HG03469 (cell line): ENCODE measurements at regions not wholly inside any gene's neighbourhood (a gene's known extent, or its start where the extent isn't known, plus 50 kb on each side); places are given as distances from the start of the nearest gene placed in this dataset.

Source experiments
- ATAC-seq: cut with Tn5 transposase; IDR thresholded peaks from one replicate; pipeline ENCODE4 v1.9.1; 2021; ENCODE audit warnings: mild to moderate bottlenecking, moderate library complexity, moderate number of reproducible peaks; ENCODE audit not compliant: unreplicated experiment

DNA sequence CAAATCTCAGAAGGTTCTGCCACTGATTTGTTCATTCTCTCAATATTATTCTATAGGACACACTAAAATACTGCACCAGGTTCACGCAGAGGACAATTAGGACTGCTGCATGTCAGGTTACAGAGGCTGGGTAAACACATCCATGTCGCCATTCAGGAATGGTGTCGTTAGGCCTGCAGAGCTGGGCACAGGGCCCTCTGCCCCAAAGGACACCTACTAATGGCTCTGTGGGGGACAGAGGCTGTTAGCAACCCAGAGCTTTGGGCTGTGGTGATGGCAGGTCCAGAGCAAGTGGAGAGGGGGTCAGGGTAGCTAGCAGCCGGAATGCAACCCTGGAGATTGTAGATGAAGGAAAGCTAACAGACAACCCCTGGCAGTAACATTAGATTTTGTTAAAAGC, 115.9 kb downstream of the TTC32 start:
- ATAC-seq, result no peak

DNA sequence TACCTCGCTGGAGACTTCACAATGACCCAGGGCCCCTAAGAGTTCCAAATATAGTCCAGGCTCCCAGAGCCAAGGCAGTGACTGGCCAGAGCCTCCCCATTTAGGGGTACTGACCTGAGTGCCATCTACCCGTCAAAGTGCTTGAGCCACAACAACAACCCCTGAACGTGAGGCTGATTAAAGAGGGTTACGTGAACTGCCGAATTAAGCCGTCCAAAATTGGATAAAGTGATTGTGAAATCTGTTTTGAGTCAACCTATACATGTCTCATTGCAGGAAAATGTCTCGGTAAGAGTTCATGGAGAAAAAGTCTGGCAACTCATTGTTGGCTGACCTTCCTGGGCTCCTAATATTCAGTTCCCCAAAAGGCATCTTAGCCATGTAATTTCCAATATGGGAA, 116.3 kb downstream of the TTC32 start:
- ATAC-seq, result no peak

DNA sequence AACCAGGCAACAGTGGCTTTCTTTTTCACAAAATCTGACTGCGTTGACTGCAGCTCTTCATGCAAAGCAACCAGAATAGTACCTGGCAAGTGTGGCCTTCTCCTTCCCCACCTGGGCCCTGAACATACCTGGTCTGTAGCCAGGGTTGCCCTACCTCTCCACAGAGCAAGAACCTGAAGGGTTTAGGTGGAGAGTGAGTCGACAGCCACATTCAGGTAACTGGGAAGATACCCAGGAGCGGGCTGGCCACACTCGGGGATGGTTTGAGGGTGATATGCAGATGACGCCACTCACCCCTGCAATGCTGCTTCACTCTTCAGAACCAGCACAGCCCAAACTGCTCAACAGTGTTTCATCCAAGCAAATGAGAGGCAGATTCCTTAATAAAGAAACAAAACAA, 117.3 kb downstream of the TTC32 start:
- no peak for ATAC-seq

DNA sequence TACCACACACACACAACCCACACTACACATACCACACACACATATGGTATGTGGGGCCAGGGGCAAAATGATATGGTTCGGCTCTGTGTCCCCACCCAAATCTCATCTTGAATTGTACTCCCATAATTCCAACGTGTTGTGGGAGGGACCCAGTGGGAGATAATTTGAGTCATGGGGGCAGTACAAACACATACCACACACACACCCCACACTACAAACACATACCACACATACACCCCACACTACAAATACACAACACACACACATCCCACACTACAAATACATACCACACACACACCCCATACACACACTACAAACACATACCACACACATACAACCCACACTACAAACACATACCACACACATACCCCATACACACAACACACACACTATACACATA, 117.8 kb downstream of the TTC32 start:
- ATAC-seq, result no peak

DNA sequence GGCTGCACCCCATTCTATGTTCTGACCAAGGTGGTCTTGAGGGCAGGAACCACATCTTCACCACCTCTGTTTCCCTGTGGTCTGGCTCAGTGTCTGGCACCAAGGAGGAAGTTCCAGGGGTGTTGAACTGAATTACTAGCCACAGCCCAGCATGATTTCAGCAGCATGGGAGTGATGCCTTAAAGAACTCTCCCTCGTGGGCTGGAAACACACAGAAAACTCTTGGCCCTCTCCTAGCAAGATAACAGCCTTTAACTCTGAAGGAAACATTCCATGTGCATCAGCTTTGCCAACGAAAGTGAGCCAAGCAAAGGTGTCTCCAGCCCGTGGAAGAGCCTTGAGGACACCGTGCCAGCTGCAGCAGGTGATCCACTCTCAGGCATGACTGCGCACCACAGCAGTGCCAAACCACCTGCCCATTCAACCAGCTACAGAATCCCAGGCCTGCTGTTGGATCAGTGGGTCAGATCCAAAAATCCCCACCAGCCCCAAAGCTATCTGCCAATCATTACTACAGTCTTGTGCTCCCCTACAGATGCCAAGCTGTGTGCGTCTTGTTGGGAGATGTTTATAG, 124.8 kb downstream of the TTC32 start:
- no peak for ATAC-seq

DNA sequence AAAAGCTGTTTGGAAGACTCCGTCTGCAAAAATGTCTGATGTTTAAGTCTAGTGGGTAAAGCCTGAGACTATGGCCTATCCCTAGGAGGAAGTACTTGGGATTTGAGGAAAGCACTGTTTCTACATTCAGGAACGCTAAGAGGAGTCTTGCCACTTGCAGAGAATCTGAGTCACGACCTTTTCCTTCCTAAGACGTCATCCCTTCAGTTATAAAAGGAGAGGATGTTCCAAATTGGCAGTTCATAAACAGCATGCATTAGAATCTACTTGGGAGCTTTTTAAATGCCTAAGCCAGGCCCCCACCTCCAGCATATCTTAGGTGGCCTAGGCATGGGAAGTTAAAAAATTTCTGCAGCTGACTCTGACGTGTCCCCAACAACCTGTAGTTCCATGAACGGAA, 125.9 kb downstream of the TTC32 start:
- no peak for ATAC-seq

DNA sequence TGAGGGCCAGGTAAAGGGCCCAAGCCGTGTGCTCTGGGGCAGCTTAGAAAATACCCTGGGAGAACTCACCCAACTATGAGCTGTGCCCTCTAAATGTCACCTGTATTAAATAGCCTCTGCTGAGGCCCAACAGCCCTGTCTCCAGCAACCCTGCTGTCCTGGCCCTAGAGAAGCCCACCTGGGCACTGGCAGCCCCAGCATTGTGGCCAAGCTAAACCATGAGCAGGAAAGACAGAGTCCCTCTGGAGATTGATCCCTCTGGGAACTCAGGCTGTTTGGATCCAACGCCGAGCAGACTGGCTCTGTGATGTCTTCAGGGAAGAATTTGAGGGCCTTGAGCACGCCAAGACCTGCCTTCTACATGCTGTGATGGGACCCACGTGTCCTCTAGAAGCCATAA, 126.5 kb downstream of the TTC32 start:
- no peak for ATAC-seq

DNA sequence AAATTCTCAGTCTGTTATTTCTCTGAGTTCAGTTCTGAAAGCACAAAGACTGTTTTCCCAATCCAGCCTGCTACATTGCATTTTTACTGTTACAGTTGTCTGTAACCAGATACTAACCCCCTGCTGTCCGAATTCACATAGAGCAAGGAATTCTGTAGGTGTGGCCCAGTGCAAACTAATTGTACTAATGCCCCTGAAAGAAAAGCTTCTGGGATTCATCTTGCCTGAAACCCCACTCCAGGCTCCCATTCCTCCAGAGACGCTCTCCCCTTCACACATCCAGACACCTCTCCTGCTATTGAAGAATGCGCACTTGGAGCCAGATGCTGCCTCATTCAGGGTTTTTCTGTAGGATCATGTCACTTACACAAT, 127.0 kb downstream of the TTC32 start:
- no peak for ATAC-seq

DNA sequence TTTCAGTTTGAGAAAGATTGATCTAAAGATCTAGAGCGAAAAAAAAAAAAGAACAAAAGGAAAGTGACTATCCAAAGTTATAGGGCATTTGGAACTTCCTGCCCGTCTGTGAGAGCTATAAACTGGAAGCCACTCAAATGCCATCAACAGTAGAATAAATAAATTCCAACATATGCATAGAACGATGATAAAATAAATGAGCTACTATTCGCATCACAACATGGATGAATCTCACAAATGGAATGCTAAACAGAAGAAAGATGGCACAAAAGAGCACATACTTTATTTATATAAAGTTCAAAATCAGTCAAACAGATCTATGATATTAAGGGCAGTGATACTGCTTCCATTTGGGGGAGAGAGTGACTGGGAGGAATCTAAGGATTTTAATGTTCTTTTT, 128.8 kb downstream of the TTC32 start:
- ATAC-seq, result no peak

DNA sequence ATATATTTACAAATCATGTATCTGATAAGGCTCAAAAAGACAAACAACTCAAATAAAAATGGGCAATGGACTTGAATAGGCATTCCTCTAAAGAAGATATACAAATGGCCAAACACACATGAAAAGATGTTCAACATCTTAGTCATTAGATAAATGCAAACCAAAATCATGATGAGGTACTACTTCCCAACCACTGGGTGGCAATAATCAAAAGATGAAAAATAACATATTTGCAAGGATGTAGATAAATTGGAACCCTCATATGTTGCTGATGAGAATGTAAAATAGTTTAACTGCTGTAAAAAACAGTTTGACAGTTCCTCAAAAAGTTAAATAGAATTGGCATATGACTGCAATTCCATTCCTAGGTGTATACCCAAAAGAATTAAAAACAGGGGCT, 132.3 kb downstream of the TTC32 start:
- ATAC-seq, result no peak

DNA sequence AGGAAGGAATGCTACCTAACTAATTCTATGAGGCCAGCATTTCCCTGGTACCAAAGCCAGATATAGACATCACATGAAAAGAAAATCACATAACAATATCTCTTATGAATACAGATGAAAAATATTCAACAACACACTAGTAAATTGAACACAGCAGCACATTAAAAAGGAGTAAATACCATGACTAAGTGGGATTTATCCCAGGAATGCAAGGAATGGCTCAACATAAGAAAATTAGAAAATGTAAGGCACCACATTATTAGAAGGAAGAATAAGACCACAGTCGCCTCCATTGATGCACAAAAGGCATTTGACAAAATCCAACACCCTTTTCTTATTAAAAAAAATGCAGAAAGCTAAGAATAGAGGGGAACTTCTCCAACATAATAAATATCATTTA, 133.9 kb downstream of the TTC32 start:
- ATAC-seq, result no peak

DNA sequence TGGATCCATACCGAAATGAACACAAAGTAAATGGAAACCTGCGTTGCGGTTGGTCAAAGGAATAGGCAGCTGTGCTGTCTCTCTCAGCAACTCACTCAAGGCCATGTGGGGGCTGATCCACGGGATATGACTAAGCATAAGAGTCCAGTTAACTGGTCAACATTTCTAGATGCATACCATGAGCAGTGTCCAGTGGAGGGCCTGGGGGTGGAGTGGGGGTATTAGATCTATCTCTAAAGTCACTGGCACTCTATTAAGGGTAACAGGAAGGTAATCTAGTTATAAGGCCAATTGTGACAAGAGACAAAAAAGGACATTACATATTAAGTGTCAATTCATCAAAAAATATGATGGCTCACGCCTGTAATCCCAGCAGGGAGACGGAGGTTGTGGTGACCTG, 136.8 kb downstream of the TTC32 start:
- no peak for ATAC-seq

DNA sequence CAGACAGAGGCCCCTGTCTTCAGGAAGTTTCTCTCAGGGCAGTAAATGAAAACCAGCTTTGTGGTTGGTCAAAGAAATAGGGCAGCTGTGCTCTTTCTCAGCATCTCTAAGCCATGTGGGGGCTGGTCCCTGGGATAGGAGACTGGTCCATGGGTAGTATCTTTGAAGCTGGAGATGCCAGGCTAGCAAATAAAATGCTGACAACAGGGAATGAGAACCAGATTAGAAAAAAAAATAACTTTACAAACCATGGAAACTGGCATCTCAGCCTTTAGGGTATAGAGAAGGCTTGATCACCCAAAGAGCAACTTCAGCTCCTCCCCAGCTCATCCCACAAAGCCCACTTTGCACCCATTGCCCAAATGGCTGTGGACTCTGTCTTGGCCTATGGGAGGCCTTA, 138.1 kb downstream of the TTC32 start:
- no peak for ATAC-seq

DNA sequence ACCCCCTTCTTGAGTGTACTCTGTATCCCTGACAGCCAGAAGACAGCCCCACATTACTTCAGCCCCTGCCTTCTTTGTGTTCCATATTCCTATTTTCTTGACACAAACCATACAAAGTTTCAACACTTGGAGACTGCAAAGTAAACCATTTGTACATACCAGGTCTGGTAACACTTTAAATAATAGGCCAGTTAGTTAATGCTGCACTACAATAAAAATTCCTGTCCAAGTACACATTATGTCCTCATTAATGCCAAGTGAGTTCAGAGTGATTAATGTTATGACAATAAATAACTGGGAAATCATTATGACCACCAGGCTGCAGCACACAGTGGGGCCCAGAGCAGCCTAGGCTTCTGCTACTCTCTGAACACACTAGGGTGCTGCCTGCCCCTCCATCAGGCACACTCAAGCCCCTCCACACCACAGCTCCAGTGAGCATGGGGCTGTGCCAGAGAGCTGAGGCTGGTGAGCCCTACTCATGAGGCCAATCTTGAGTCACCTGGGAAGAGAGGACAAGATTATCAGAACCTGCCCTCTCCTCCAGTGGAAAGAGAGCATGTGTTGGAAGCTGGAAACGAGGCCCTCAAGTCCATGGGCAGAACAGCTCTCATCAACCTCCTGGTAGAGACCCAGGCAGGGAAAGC, 138.7 kb downstream of the TTC32 start:
- no peak for ATAC-seq

DNA sequence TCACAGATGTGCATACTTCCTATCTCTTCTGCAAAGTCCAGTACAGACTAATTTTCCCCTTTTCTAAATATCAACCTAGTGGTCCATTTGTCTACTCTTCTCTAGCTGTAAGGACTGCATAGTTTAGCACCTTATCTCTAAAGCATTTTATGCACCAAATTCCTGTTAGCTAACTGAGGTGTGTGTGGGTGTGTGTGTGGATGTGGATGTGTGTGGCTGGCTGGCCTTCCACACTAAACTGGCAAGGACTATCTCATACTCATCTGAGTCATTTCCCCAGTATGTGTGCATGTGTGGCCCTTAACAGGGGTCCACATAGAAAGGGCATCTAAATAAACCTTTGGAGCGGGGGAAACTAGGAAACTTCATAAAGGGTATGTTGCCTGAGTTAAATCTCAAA, 139.6 kb downstream of the TTC32 start:
- no peak for ATAC-seq

DNA sequence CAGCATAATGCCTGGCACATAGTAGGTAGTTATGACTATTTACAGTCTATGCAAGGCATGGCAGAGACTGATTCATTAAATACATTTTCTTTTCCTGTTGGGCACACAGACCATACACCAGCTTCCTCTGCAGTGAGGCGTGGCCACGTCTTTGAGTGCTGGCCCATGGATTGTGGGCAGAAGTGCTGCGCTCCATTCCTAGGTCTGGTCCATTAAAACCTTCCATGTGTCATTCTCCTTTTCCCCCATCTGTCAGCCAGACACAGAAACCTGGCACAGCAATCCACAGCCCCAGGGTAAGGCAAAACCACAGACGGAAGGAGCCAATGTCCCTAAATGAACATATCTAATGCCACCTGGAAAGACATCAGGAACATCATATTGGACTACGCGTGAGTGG, 141.9 kb downstream of the TTC32 start:
- ATAC-seq, result no peak

DNA sequence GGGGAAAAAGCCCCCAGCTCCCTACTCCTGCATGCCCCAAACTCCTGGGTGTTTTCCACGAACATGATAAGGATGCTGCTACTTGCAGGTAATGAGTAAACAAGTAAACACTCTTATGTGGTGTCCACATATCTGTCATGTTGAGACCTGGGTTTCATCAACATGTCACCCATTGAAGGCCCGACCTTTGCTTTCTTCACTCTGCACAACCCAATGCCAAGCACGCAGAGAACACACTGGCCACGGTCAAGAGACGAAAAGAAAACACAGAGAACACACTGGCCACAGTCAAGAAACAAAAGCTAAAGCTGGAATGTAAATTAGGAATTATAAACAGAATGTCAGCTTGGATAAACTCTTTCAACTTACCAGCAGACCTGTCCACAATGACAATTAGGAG, 143.1 kb downstream of the TTC32 start:
- no peak for ATAC-seq

DNA sequence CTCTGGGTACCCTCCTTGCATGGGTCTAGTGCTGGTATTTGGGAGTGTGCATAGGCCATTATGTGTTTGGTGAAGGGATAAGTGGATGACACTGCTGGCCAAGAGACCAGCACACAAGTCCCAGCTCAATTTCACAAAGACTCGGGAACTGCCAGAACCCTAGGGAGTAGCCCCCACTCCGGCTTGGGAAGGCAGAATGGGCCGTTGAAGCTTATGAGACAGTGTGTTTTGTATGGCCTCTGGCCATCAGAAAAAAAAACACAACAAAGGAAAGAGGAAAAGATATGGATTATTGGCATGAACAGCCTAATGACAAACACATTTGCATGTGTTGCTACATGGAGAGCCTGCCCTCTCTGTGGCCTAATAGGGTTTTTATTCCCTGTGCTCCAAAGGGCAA, 144.2 kb downstream of the TTC32 start:
- no peak for ATAC-seq

DNA sequence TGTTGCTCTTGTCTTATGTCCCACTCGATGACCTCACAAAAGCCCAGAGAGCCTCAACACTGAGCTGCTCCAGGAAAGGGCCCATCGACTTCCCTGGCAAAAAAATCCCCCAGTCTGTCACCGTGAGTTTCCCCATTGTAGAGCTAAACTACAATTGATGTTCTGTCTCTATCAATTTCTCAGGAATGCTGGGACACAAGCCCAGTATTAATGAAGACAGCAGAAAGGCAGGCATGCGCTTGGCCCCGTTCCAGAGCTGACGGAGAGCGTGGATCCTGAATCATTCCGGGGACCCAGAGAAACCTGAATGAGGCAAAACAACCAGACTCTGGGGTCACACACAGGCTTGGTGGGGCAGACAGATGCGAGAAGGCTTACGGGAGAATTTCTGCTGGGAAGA, 146.9 kb downstream of the TTC32 start:
- ATAC-seq, result no peak

DNA sequence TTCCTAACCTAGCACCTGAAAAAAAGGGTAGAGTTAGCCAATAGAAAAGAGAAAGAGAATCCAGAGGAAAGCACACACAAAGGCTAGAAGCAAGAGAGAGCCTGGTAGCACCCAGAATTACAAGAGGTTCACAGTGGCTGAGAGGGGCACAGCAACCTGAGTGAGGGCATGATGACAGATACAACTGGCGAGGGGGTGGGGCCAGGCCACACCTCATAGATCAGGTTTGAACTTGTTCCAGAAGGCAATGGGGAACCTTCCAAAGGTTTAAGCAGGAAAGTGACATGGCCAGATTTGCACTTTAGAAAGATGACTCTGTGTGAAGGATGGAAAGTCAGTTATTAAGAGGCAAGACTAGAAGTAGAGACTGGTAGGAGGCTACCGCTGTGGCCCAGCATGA, 148.0 kb downstream of the TTC32 start:
- no peak for ATAC-seq

DNA sequence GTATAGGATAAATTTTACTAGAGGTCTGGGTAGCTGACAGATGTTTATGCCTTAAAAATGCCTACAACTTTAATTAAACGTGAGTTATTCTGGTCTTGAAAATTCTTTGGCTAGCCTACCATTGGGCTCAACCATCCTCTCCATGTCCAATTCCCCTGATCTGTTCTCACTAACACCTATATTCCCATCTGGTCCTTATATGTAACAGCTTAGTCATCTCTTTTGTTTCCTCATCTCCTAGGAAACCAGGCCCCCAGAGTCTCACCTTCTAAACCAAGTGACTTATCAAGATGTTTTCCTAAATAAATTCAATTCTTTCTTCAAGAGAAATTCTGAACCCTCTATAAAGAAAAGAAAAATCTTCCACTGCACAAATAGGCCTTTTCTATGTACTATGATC, 148.5 kb downstream of the TTC32 start:
- ATAC-seq, result no peak

DNA sequence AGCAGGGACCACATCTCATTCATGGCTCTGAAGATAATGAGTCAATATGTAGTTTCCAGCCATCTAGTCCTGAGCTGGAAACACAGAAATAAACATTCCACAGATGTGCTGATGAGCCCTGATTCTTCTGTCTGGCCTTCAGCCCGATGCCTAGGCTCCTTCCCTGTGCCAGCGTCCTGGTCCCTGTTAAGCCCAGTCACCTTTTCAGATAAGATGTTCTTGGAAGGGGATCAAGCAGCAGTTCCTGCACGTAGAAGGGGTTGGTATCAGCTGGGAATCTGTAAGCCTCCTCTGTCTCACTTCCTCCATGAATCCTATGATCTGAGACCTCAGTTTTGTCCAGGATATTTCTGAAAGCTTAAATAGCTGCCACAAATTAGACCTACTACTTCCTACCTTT, 149.3 kb downstream of the TTC32 start:
- ATAC-seq, result no peak

DNA sequence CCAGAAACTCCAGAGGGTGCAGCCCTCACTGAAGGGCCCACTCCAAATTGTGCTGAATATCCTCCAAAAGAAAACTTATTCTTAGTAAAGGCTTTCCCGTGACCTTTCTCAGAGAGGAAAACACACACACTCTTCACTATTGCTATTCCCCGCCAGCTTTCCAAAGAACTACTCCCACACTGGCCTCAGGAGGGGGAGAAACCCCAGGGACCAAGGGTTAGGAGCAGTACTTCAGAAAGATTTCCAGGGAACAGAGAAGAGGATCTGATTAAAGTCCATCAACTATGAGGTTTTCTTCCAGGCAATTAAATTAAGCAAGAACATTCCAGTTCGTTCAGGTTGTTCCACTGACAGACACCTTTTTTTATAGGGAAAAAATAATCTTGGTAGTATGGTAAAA, 150.2 kb downstream of the TTC32 start:
- ATAC-seq, result no peak
